Trophoblast cell (in vitro differentiated cells and primary cell): ENCODE measurements at regions not wholly inside any gene's neighbourhood (a gene's known extent, or its start where the extent isn't known, plus 50 kb on each side); places are given as distances from the start of the nearest gene placed in this dataset.

Experiments used
- DNase-seq, 2 donors: peaks; one replicate each; pipeline ENCODE4 v3.0.0-alpha.2; 2016
- H2AFZ ChIP-seq: 2 replicates; pipeline ENCODE4 v1.6.1; 2013; ENCODE audit warnings: low read length, moderate library complexity, mild to moderate bottlenecking; ENCODE audit not compliant: insufficient read depth, poor library complexity
- H2AK5ac ChIP-seq: 2 replicates; pipeline ENCODE4 v1.6.1; 2013; ENCODE audit warnings: mild to moderate bottlenecking, low read length
- H2BK120ac ChIP-seq: 2 replicates; pipeline ENCODE4 v1.6.1; 2013; ENCODE audit warnings: low read length, mild to moderate bottlenecking, moderate library complexity; ENCODE audit not compliant: insufficient read depth, poor library complexity
- H2BK12ac ChIP-seq: 2 replicates; pipeline ENCODE4 v1.6.1; 2013; ENCODE audit warnings: mild to moderate bottlenecking, low read length, moderate library complexity
- H2BK5ac ChIP-seq: 2 replicates; pipeline ENCODE4 v1.6.1; 2013; ENCODE audit warnings: low read length, low read depth, moderate library complexity, mild to moderate bottlenecking; ENCODE audit not compliant: poor library complexity
- H3K14ac ChIP-seq: 2 replicates; pipeline ENCODE4 v1.6.1; 2013; ENCODE audit warnings: mild to moderate bottlenecking, low read length
- H3K18ac ChIP-seq: 2 replicates; pipeline ENCODE4 v1.6.1; 2013; ENCODE audit warnings: mild to moderate bottlenecking, low read length
- H3K23ac ChIP-seq: 2 replicates; pipeline ENCODE4 v1.6.1; 2013; ENCODE audit warnings: low read length
- H3K27ac ChIP-seq: 2 replicates; pipeline ENCODE4 v1.5.1; 2013; ENCODE audit warnings: low read depth, mild to moderate bottlenecking, inconsistent platforms, low read length, moderate library complexity
- H3K27me3 ChIP-seq: 2 replicates; pipeline ENCODE4 v1.6.1; 2013; ENCODE audit warnings: inconsistent platforms, mild to moderate bottlenecking, low read length, moderate library complexity; ENCODE audit not compliant: insufficient read depth
- H3K36me3 ChIP-seq, 2 experiments: 1 replicate in 1 of 2; 2 replicates in 1 of 2; pipeline ENCODE4 v1.6.1; 2013; ENCODE audit warnings: low read length in 2 of 2, mild to moderate bottlenecking in 2 of 2, moderate library complexity in 1 of 2; ENCODE audit not compliant: insufficient read depth in 2 of 2, control insufficient read depth in 1 of 2
- H3K4ac ChIP-seq: 2 replicates; pipeline ENCODE4 v1.6.1; 2013; ENCODE audit warnings: low read depth, mild to moderate bottlenecking, low read length, moderate library complexity
- H3K4me1 ChIP-seq, 2 experiments: 1 replicate in 1 of 2; 2 replicates in 1 of 2; pipeline ENCODE4 v1.6.1; 2013; ENCODE audit warnings: low read length in 2 of 2, mild to moderate bottlenecking in 2 of 2, moderate library complexity in 1 of 2; ENCODE audit not compliant: insufficient read depth in 2 of 2, control insufficient read depth in 1 of 2
- H3K4me2 ChIP-seq: 2 replicates; pipeline ENCODE4 v1.6.1; 2013; ENCODE audit warnings: inconsistent platforms, mild to moderate bottlenecking, low read length, moderate library complexity
- H3K4me3 ChIP-seq: 2 replicates; pipeline ENCODE4 v1.5.1; 2013; ENCODE audit warnings: mild to moderate bottlenecking, low read depth, low read length, inconsistent platforms
- H3K79me1 ChIP-seq: one replicate; pipeline ENCODE4 v1.6.1; 2013; ENCODE audit warnings: low read length
- H3K79me2 ChIP-seq: 2 replicates; pipeline ENCODE4 v1.6.1; 2013; ENCODE audit warnings: low read length, mild to moderate bottlenecking; ENCODE audit not compliant: control insufficient read depth, insufficient read depth, poor library complexity
- H3K9ac ChIP-seq: 2 replicates; pipeline ENCODE4 v1.6.1; 2013; ENCODE audit warnings: mild to moderate bottlenecking, low read length
- H3K9me3 ChIP-seq: 2 replicates; pipeline ENCODE4 v1.6.1; 2013; ENCODE audit warnings: low read depth, mild to moderate bottlenecking, control low read depth, inconsistent platforms, low read length; ENCODE audit not compliant: insufficient read depth
- H4K12ac ChIP-seq: 2 replicates; pipeline ENCODE4 v1.6.1; 2013; ENCODE audit warnings: low read depth, mild to moderate bottlenecking, low read length, moderate library complexity
- H4K8ac ChIP-seq: 2 replicates; pipeline ENCODE4 v1.6.1; 2013; ENCODE audit warnings: low read depth, mild to moderate bottlenecking, low read length, moderate library complexity
- H4K91ac ChIP-seq: one replicate; pipeline ENCODE4 v1.6.1; 2013; ENCODE audit warnings: low read depth, mild to moderate bottlenecking, low read length, moderate library complexity
- WGBS: extraction: QIAGEN DNeasy Blood & Tissue Kit; methylation state at CpG from one replicate; pipeline ENCODE4 v1.1.7; 2013; ENCODE audit warnings: missing lambda C conversion rate; ENCODE audit not compliant: insufficient read length, insufficient coverage; ENCODE audit errors: extremely low coverage; 5-methylcytosine and 5-hydroxymethylcytosine counted together

- Histone ChIP-seq H3K79me2 (no peaks in the 10 kb centered on the region), H3K23ac (no peak overlapping the region), H3K9me3 (no peaks in the 10 kb centered on the region), H3K4me3 (no peak overlapping the region), H3K36me3 (no peaks in the 10 kb centered on the region), H3K14ac (no peak overlapping the region), H3K27me3 (no peaks in the 10 kb centered on the region), H3K9ac (no peak overlapping the region), H2AFZ (no peak overlapping the region), H3K4me2 (no peak overlapping the region), H3K18ac (no peak overlapping the region), H3K79me1 (no peaks in the 10 kb centered on the region), H4K8ac (no peak overlapping the region), H3K4ac (no peak overlapping the region), H2AK5ac (no peak overlapping the region), H2BK12ac (no peak overlapping the region), H3K4me1 (no peaks in the 10 kb centered on the region), H2BK120ac (no peak overlapping the region), H2BK5ac (no peak overlapping the region), H3K27ac (no peak overlapping the region), H4K12ac (no peak overlapping the region), H4K91ac (no peak overlapping the region)
- peak in 1 of 2 donors; percentile 12 for DNase-seq
- WGBS, result no CpG with 5 or more reads among the region's 2 CpGs
These were observed 441.3 kb upstream of the SLC14A2 start for GRCh38 chr18:45173799-45174519.

- H2AK5ac ChIP-seq, result no peak overlapping the region
- no peak overlapping the region for H3K9ac ChIP-seq
- H3K79me1 ChIP-seq, result no peaks in the 10 kb centered on the region
- no peak overlapping the region for H2BK120ac ChIP-seq
- H2BK12ac ChIP-seq, result no peak overlapping the region
- H3K4me2 ChIP-seq, result no peak overlapping the region
- no peak overlapping the region for H3K18ac ChIP-seq
- H4K12ac ChIP-seq, result no peak overlapping the region
- no peak overlapping the region for H4K91ac ChIP-seq
- H3K4me1 ChIP-seq, result no peaks in the 10 kb centered on the region
- H3K36me3 ChIP-seq, result no peaks in the 10 kb centered on the region
- WGBS, result no CpG with 5 or more reads among the region's 3 CpGs
- H4K8ac ChIP-seq, result no peak overlapping the region
- no peak overlapping the region for H2BK5ac ChIP-seq
- no peaks in the 10 kb centered on the region for H3K27me3 ChIP-seq
- no peak for DNase-seq
- no peak overlapping the region for H3K14ac ChIP-seq
- H3K4ac ChIP-seq, result no peak overlapping the region
- H3K4me3 ChIP-seq, result no peak overlapping the region
- no peak overlapping the region for H3K23ac ChIP-seq
- H3K9me3 ChIP-seq, result no peaks in the 10 kb centered on the region
- H3K27ac ChIP-seq, result no peak overlapping the region
- H3K79me2 ChIP-seq, result no peaks in the 10 kb centered on the region
- no peak overlapping the region for H2AFZ ChIP-seq
These were observed 440.6 kb upstream of the SLC14A2 start for GRCh38 chr18:45174629-45175136.

- H4K8ac ChIP-seq, result no peak overlapping the region
- H3K36me3 ChIP-seq, result no peaks in the 10 kb centered on the region
- H4K12ac ChIP-seq, result no peak overlapping the region
- H3K4me3 ChIP-seq, result no peak overlapping the region
- no peak overlapping the region for H3K27ac ChIP-seq
- no peak overlapping the region for H3K23ac ChIP-seq
- H2BK12ac ChIP-seq, result no peak overlapping the region
- H2BK120ac ChIP-seq, result no peak overlapping the region
- no peaks in the 10 kb centered on the region for H3K9me3 ChIP-seq
- H3K9ac ChIP-seq, result no peak overlapping the region
- no peaks in the 10 kb centered on the region for H3K79me2 ChIP-seq
- H3K4me1 ChIP-seq, result no peaks in the 10 kb centered on the region
- no peak overlapping the region for H3K14ac ChIP-seq
- H2AFZ ChIP-seq, result no peak overlapping the region
- no peak overlapping the region for H2AK5ac ChIP-seq
- H2BK5ac ChIP-seq, result no peak overlapping the region
- no peaks in the 10 kb centered on the region for H3K79me1 ChIP-seq
- H3K4ac ChIP-seq, result no peak overlapping the region
- H4K91ac ChIP-seq, result no peak overlapping the region
- no CpG with 5 or more reads among the region's 2 CpGs for WGBS
- H3K4me2 ChIP-seq, result no peak overlapping the region
- H3K27me3 ChIP-seq, result no peaks in the 10 kb centered on the region
- H3K18ac ChIP-seq, result no peak overlapping the region
- no peak for DNase-seq
These were observed 439.8 kb upstream of the SLC14A2 start for GRCh38 chr18:45175511-45175910.

- H3K18ac ChIP-seq, result no peak overlapping the region
- H3K4ac ChIP-seq, result no peak overlapping the region
- no peaks in the 10 kb centered on the region for H3K36me3 ChIP-seq
- no peak overlapping the region for H2AFZ ChIP-seq
- H4K91ac ChIP-seq, result no peak overlapping the region
- H3K27ac ChIP-seq, result no peak overlapping the region
- no peak overlapping the region for H3K4me3 ChIP-seq
- H2BK5ac ChIP-seq, result no peak overlapping the region
- no peak overlapping the region for H2AK5ac ChIP-seq
- H3K4me1 ChIP-seq, result no peaks in the 10 kb centered on the region
- DNase-seq, result no peak
- no peak overlapping the region for H4K8ac ChIP-seq
- no peak overlapping the region for H3K14ac ChIP-seq
- no peak overlapping the region for H2BK120ac ChIP-seq
- no peaks in the 10 kb centered on the region for H3K79me1 ChIP-seq
- no peaks in the 10 kb centered on the region for H3K9me3 ChIP-seq
- H3K79me2 ChIP-seq, result no peaks in the 10 kb centered on the region
- no peak overlapping the region for H3K9ac ChIP-seq
- WGBS, result no CpG with 5 or more reads among the region's 3 CpGs
- no peak overlapping the region for H2BK12ac ChIP-seq
- H3K4me2 ChIP-seq, result no peak overlapping the region
- no peak overlapping the region for H3K23ac ChIP-seq
- H4K12ac ChIP-seq, result no peak overlapping the region
- H3K27me3 ChIP-seq, result no peaks in the 10 kb centered on the region
These were observed 428.4 kb upstream of the SLC14A2 start for GRCh38 chr18:45186832-45187231.
